IPS DF 6.9 (cell line): ENCODE measurements at regions not wholly inside any gene's neighbourhood (a gene's known extent, or its start where the extent isn't known, plus 50 kb on each side); places are given as distances from the start of the nearest gene placed in this dataset.
"Not testable (repeated sequence)": the region's sequence is repeated elsewhere in the genome, so short reads cannot be mapped to it uniquely, and the experiment has no call there.

Experiments used
- DNase-seq: peaks from one replicate; pipeline ENCODE4 v3.0.0-alpha.2; 2013; ENCODE audit warnings: low read depth, low spot score
- H3K27ac ChIP-seq: one replicate; pipeline ENCODE4 v1.5.1; 2013; ENCODE audit warnings: low read length, control low read depth
- H3K27me3 ChIP-seq: 2 replicates; pipeline ENCODE4 v1.6.1; 2013; ENCODE audit warnings: mild to moderate bottlenecking, low read length; ENCODE audit not compliant: control insufficient read depth, insufficient read depth
- H3K36me3 ChIP-seq: 2 replicates; pipeline ENCODE4 v1.6.1; 2013; ENCODE audit warnings: low read length; ENCODE audit not compliant: control insufficient read depth, insufficient read depth
- H3K4me1 ChIP-seq: 2 replicates; pipeline ENCODE4 v1.6.1; 2013; ENCODE audit warnings: low read length; ENCODE audit not compliant: control insufficient read depth, insufficient read depth
- H3K4me3 ChIP-seq: 2 replicates; pipeline ENCODE4 v1.5.1; 2013; ENCODE audit warnings: mild to moderate bottlenecking, low read length
- H3K9me3 ChIP-seq: 2 replicates; pipeline ENCODE4 v1.6.1; 2013; ENCODE audit warnings: low read length, inconsistent platforms; ENCODE audit not compliant: control insufficient read depth, insufficient read depth
- WGBS: extraction: QIAGEN DNeasy Blood & Tissue Kit; methylation state at CpG from one replicate; pipeline ENCODE4 v1.1.7; 2013; ENCODE audit warnings: mixed read lengths, missing lambda C conversion rate; ENCODE audit not compliant: insufficient read length, insufficient coverage; 5-methylcytosine and 5-hydroxymethylcytosine counted together

- no peak for DNase-seq
- H3K27me3 ChIP-seq, result no peaks in the 10 kb centered on the region
- no peak overlapping the region for H3K4me3 ChIP-seq
- H3K27ac ChIP-seq, result no peak overlapping the region
- no peaks in the 10 kb centered on the region for H3K9me3 ChIP-seq
- no CpG with 5 or more reads among the region's 1 CpG for WGBS
- no peaks in the 10 kb centered on the region for H3K36me3 ChIP-seq
- no peaks in the 10 kb centered on the region for H3K4me1 ChIP-seq
Observed at GRCh38 chr7:24075426-24075810, 208.6 kb upstream of the NPY start.

DNA sequence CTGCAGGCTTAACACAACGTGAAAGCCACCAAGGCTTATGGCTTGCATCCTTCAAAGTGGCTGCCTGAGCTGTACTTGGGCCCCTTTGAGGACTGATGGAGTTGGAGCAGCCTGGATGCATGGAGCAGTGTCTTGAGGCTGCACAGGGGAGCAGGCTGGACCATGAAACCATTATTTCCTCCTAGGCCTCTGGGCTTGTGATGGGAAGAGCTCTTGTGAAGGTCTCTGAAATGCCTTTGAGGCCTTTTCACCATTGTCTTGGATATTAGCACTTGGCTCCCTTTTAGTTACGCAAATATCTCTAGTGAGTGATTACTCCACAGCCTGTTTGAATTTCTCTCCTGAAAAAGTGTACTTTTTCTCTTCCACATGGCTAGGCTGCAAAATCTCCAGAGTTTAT, 201.2 kb upstream of the NPY start:
- no CpG with 5 or more reads among the region's 2 CpGs for WGBS
- no peak for DNase-seq
- H3K36me3 ChIP-seq, result no peaks in the 10 kb centered on the region
- peaks cover 2% of the 10 kb centered on the region; the same call in 1 of the 2 replicates for H3K9me3 ChIP-seq
- H3K27me3 ChIP-seq, result no peaks in the 10 kb centered on the region
- H3K4me3 ChIP-seq, result no peak overlapping the region
- H3K4me1 ChIP-seq, result no peaks in the 10 kb centered on the region
- no peak overlapping the region for H3K27ac ChIP-seq

DNA sequence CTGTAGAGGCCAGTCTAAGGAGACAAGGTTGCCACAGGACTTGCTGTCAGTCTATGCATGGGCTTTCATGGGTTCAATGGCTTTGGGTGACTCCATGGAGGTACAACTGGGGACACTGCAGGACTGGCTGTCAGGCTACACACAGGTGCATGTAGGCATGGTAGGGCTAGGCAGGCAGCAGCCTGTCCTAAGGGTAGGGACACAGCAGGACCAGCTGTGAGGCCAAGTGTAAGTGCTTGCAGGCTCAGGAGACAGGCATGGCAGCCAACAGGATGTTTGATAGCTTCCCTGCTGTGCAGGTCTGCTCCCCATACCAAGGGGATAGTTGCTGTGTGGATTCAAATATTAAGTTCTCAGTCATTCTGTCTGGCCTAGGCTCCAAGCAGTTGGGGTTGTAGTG, 181.0 kb upstream of the NPY start:
- no peak for DNase-seq
- Histone ChIP-seq H3K9me3 (no peaks in the 10 kb centered on the region), H3K27me3 (no peaks in the 10 kb centered on the region), H3K27ac (no peak overlapping the region), H3K4me3 (no peak overlapping the region), H3K4me1 (no peaks in the 10 kb centered on the region), H3K36me3 (no peaks in the 10 kb centered on the region)

- no peaks in the 10 kb centered on the region for H3K27me3 ChIP-seq
- no peak for DNase-seq
- H3K4me1 ChIP-seq, result no peaks in the 10 kb centered on the region
- no CpG with 5 or more reads among the region's 1 CpG for WGBS
- H3K36me3 ChIP-seq, result no peaks in the 10 kb centered on the region
- H3K27ac ChIP-seq, result no peak overlapping the region
- H3K4me3 ChIP-seq, result no peak overlapping the region
- no peaks in the 10 kb centered on the region for H3K9me3 ChIP-seq
Observed at GRCh38 chr7:24108906-24109376, 175.0 kb upstream of the NPY start.

- no peaks in the 10 kb centered on the region for H3K4me1 ChIP-seq
- H3K27ac ChIP-seq, result no peak overlapping the region
- H3K27me3 ChIP-seq, result no peaks in the 10 kb centered on the region
- no peaks in the 10 kb centered on the region for H3K9me3 ChIP-seq
- no peak for DNase-seq
- H3K4me3 ChIP-seq, result no peak overlapping the region
- no peaks in the 10 kb centered on the region for H3K36me3 ChIP-seq
- WGBS, result no CpG with 5 or more reads among the region's 2 CpGs
Observed at GRCh38 chr7:24110056-24110455, 173.9 kb upstream of the NPY start.

GRCh38 chr7:24113506-24113905, 170.5 kb upstream of the NPY start:
- Histone ChIP-seq H3K4me1 (no peaks in the 10 kb centered on the region), H3K27ac (no peak overlapping the region), H3K27me3 (no peaks in the 10 kb centered on the region), H3K4me3 (no peak overlapping the region), H3K36me3 (no peaks in the 10 kb centered on the region), H3K9me3 (no peaks in the 10 kb centered on the region)
- WGBS, result no CpG with 5 or more reads among the region's 7 CpGs
- no peak for DNase-seq

- no peak overlapping the region for H3K4me3 ChIP-seq
- no peaks in the 10 kb centered on the region for H3K27me3 ChIP-seq
- no peaks in the 10 kb centered on the region for H3K4me1 ChIP-seq
- DNase-seq, result no peak
- H3K27ac ChIP-seq, result no peak overlapping the region
- no peaks in the 10 kb centered on the region for H3K9me3 ChIP-seq
- H3K36me3 ChIP-seq, result no peaks in the 10 kb centered on the region
- WGBS, result no CpG with 5 or more reads among the region's 3 CpGs
Observed at GRCh38 chr7:24115661-24116060, 168.3 kb upstream of the NPY start.

- not testable (repeated sequence) for H3K27ac ChIP-seq, DNase-seq, H3K27me3 ChIP-seq, H3K9me3 ChIP-seq, H3K4me1 ChIP-seq, H3K36me3 ChIP-seq, H3K4me3 ChIP-seq
- no CpG with 5 or more reads among the region's 7 CpGs for WGBS
Observed at GRCh38 chr7:24117903-24118499, 166.0 kb upstream of the NPY start.

DNA sequence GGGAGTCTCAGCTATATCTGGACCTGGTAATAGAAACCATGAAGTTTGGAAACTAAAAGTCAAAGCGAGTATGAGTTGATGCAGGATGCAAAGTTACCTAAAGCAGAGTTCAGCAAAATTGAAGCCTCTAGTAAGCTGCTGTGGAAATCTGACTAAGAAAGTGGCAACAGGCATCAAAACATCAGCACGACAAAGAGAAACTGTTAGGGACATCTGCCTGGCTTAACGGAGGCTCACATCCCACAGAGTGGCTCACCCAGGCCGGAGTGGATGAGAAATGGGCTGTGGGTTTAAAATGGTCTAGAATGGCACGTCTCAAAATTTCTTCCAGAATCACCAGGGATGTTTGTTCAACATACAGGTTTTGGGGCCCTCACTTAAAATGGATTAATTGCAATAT, 164.1 kb upstream of the NPY start:
- H3K36me3 ChIP-seq, result no peaks in the 10 kb centered on the region
- no CpG with 5 or more reads among the region's 5 CpGs for WGBS
- no peak overlapping the region for H3K27ac ChIP-seq
- DNase-seq, result no peak
- no peaks in the 10 kb centered on the region for H3K27me3 ChIP-seq
- H3K4me1 ChIP-seq, result no peaks in the 10 kb centered on the region
- H3K4me3 ChIP-seq, result no peak overlapping the region
- no peaks in the 10 kb centered on the region for H3K9me3 ChIP-seq

DNA sequence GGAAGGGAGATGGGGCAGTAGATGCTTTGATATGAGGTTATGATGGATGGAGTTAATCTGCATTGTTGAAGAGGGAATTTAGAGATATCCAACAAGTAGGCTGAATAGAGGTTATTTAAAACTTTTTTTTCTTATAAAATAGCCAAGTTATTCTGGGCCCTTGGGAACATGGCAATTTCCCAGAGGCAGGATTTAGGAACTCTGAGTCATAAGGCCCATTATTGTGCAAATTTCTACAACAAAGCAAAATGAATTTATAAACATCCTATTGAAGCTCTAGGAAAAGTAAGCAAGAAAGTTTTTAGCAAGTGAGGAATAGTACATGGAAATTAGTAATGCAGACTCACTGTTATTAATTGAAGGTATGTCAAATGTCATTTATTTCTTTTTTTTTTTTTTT, 160.9 kb upstream of the NPY start:
- no peaks in the 10 kb centered on the region for H3K27me3 ChIP-seq
- H3K36me3 ChIP-seq, result no peaks in the 10 kb centered on the region
- no peak for DNase-seq
- H3K9me3 ChIP-seq, result no peaks in the 10 kb centered on the region
- no peaks in the 10 kb centered on the region for H3K4me1 ChIP-seq
- no peak overlapping the region for H3K27ac ChIP-seq
- H3K4me3 ChIP-seq, result no peak overlapping the region

DNA sequence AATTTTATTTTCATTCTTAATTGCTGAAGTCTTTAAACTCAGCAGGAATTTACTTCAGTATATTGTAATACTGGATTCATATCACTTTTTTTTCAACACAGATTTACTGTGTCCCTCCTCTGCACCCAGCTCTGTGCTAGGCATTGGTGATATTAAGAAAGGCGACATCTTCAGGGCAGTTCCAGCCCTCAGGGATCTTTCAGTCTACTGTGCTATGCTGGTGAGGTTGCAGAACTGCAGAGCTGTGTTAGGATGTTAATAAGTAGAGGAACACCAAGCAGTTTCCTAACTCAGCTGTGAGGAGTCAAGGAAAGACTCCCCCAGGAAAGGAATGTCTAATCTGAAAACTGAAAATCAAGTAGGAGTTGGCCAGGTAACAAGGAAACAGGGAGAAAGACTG, 158.2 kb upstream of the NPY start:
- Histone ChIP-seq H3K27me3 (no peaks in the 10 kb centered on the region), H3K4me1 (no peaks in the 10 kb centered on the region), H3K27ac (no peak overlapping the region), H3K9me3 (no peaks in the 10 kb centered on the region), H3K36me3 (no peaks in the 10 kb centered on the region), H3K4me3 (no peak overlapping the region)
- WGBS, result no CpG with 5 or more reads among the region's 1 CpG
- DNase-seq, result no peak
